ENCODE measurements at regions not wholly inside any gene's neighbourhood (a gene's known extent, or its start where the extent isn't known, plus 50 kb on each side); places are given as distances from the start of the nearest gene placed in this dataset.
"Not testable (repeated sequence)": the region's sequence is repeated elsewhere in the genome, so short reads cannot be mapped to it uniquely, and the experiment has no call there.

GRCh38 chr13:74730556-74731331 is 596.5 kb upstream of the KLF12 start:
- TF ChIP-seq CTCF (IDR thresholded peaks at IDR 0.05; ENCODE audit: insufficient read depth, low read depth, low read length, missing control alignments), result no peak

GRCh38 chr13:74726206-74726605 is 592.0 kb upstream of the KLF12 start:
- H3K4me3 ChIP-seq (ENCODE audit: low read length), result no peak overlapping the region
- TF ChIP-seq CTCF (IDR thresholded peaks at IDR 0.05; ENCODE audit: insufficient read depth, low read depth, low read length, missing control alignments), result no peak
- DNase-seq (ENCODE audit: low read depth), result no peak

More at GRCh38 chr13:74730556-74731331, 596.5 kb upstream of the KLF12 start:
- H3K4me3 ChIP-seq (ENCODE audit: low read length), result no peak overlapping the region
- no peak for DNase-seq (ENCODE audit: low read depth)

DNA sequence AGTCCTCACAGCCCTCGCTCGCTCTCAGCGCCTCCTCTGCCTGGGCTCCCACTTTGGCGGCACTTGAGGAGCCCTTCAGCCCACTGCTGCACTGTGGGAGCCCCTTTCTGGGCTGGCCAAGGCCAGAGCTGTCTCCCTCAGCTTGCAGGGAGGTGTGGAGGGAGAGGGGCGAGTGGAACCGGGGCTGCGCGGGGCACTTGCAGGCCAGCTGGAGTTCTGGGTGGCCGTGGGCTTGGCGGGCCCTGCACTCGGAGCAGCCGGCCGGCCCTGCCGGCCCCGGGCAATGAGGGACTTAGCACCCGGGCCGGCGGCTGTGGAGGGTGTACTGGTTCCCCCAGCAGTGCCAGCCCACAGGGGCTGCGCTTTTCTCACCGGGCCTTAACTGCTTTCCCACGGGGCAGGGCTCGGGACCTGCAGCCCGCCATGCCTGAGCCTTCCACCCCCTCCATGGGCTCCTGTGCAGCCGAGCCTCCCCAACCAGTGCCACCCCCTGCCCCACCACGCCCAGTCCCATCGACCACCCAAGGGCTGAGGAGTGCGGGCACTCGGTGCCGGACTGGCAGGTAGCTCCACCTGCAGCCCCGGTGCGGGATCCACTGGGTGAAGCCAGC is 584.1 kb upstream of the KLF12 start:
- not testable (repeated sequence) for H3K4me3 ChIP-seq (ENCODE audit: low read length); DNase-seq (ENCODE audit: low read depth)

DNA sequence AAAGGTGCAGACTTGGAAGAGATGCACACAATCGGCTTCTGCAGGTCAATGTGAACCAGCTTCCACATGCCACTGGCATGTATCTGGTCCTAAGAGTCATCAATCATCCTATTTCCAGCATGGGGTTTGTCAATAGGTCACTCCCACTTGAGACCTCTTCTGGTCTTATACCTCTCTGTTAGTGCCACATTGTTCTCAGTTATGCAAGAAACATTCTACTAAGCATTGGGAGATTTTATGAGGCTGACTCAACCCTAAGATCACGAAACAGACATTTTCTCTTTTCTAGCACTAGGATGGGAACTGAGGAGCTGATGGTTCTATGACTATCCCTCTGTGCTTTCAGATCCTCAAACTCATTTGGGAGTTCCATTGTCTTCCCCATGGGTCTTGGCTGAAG is 581.5 kb upstream of the KLF12 start:
- TF ChIP-seq CTCF (IDR thresholded peaks at IDR 0.05; ENCODE audit: insufficient read depth, low read depth, low read length, missing control alignments), result no peak
- H3K4me3 ChIP-seq (ENCODE audit: low read length), result no peak overlapping the region
- DNase-seq (ENCODE audit: low read depth), result no peak

- peak; percentile 58 for DNase-seq (ENCODE audit: low read depth)
- no peak for TF ChIP-seq CTCF (IDR thresholded peaks at IDR 0.05; ENCODE audit: insufficient read depth, low read depth, low read length, missing control alignments)
These were observed 575.8 kb upstream of the KLF12 start for GRCh38 chr13:74710006-74710405.

GRCh38 chr13:74709226-74709625 is 575.0 kb upstream of the KLF12 start:
- no peak for DNase-seq (ENCODE audit: low read depth)
- H3K4me3 ChIP-seq (ENCODE audit: low read length), result no peak overlapping the region
- no peak for TF ChIP-seq CTCF (IDR thresholded peaks at IDR 0.05; ENCODE audit: insufficient read depth, low read depth, low read length, missing control alignments)

More at GRCh38 chr13:74710006-74710405, 575.8 kb upstream of the KLF12 start:
- H3K4me3 ChIP-seq (ENCODE audit: low read length), result no peak overlapping the region

- H3K4me3 ChIP-seq (ENCODE audit: low read length), result no peak overlapping the region
- no peak for DNase-seq (ENCODE audit: low read depth)
- TF ChIP-seq CTCF (IDR thresholded peaks at IDR 0.05; ENCODE audit: insufficient read depth, low read depth, low read length, missing control alignments), result no peak
These were observed 574.4 kb upstream of the KLF12 start for GRCh38 chr13:74708629-74709028.
